GM18858 (cell line): ENCODE measurements at regions not wholly inside any gene's neighbourhood (a gene's known extent, or its start where the extent isn't known, plus 50 kb on each side); places are given as distances from the start of the nearest gene placed in this dataset.
A peak's percentile ranks its signal among the peaks of the same experiment; 100 is the strongest.
"Not testable (repeated sequence)": the region's sequence is repeated elsewhere in the genome, so short reads cannot be mapped to it uniquely, and the experiment has no call there.

Experiments
- ATAC-seq: cut with Tn5 transposase; IDR thresholded peaks from one replicate; pipeline ENCODE4 v1.9.1; 2021; ENCODE audit not compliant: unreplicated experiment

DNA sequence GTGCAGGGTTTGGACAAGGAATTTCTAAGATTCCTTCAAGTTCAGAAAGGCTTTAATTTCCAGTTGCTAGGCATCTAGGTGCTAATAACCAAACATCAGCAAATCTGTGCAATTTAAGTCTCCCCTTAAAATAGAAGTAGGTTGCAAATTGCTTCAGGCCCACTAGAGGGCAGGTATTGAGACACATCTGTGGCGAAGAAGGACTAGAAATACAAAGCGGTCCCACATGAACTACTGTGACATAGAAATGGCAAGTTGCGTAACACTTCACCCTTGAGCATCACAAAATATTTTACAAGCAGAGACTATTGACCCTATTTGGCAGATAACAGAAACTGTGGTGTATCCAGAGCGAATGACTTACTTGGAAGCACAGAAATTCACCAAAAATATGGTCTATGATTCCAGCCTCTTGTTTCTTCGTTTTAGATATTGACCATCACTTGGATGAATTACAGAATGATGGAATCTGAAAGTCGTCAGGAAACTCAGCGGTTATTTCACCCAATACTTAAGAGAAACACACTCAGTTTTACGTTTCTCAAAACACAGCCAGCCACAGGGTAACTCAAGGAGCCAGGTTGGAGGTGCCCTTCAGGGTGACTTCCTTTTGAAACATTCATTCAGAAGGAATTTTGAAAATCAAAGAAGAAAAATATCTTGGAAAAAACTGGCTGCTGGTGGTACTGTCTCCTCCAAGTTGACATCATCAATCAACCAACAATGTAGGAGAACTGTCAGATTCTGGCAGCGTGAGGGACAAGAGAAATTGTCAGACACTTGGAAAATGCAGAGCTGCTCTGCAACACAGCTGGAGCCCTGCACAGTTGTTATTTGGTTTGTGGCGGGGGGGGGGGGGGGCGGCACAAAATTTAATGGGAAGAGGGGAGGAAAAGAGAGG is 256.3 kb upstream of the MINDY3 start:
- no peak for ATAC-seq

DNA sequence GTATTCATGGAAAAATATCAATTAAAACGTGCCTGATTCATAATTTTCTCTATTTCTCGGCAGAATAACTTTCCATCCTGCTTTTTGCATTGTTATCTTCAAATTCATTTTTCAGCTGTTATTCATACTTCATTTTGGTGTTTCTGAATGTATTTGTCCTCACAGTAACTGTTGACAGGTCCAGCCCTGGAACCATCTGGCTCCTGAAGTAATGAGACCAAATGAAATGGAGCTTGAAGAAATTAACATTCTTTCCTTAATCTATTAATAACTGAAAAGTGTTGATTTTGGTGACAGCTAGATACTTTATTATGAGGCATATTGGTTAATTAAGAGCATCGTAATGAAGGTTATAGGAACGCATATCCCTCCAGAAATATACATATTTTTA is 257.0 kb upstream of the MINDY3 start:
- no peak for ATAC-seq

DNA sequence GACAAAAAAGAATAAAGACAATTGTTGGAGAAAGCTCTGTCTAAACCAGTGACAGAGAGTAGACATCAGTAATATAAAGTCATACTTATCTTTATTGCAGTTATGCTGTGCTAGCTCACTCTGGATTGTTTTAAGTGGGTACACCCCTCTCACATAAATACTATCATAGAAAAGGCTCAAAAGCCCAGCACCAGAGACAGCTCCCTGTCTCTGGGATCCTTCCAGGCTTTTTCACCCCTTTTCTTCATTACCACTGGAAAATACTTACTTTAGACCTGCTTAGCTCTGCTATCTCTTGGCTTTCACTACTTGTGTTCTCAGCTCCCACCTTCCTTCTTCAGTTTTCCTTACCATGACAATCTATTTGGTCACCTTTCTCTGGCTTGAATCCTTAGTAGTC is 259.1 kb upstream of the MINDY3 start:
- ATAC-seq = no peak

DNA sequence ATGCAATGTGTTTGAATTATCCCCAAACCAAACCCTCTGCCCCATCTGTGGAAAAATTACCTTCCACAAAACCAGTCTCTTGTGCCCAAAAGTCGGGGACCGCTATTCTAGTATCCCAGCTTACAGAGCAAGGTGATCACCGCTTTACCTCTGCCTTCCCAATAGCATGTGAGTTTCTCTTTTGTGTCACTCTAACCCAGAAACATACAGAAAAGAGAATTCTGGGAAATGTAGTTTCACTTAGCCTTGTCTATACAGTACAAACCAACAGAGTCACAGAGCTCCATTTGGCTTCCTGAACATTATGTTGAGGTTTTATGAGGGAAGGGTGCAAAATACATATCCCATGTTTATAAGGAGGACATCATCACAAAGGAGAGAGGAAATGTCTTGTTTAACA is 260.3 kb upstream of the MINDY3 start:
- ATAC-seq = no peak

DNA sequence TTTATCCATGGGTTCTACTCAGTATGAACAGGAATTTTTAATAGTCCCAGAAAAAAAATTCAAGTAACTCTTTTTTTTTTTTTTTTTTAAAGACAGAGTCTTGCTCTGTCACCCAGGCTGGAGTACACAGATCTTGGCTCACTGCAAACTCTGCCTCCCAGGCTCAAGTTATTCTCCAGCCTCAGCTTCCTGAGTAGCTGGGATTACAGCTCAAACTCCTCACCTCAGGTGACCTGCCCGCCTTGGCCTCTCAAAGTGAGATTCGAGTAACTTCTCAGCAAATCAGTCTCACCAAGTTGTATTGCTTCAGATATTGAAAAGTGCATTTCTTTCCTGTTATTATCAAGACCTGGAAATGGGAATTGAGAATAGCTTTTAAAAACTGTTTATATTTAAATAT is 281.2 kb upstream of the MINDY3 start:
- ATAC-seq = no peak

DNA sequence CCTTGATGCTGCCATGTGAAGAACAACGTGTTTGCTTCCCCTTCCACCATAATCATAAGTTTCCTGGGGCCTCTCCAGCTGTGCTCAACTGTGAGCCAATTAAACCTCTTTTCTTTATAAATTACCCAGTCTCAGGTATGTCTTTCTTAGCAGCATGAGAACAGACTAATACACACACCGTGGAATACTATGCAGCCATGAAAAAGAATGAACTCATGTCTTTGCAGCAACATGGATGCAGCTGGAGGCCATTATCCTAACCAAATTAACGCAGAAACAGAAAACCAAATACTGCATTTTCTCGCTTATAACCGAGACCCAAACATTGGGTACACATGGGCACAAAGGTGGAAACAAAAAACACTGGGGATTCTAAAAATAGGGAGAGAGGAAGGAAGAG is 286.7 kb upstream of the MINDY3 start:
- no peak for ATAC-seq

DNA sequence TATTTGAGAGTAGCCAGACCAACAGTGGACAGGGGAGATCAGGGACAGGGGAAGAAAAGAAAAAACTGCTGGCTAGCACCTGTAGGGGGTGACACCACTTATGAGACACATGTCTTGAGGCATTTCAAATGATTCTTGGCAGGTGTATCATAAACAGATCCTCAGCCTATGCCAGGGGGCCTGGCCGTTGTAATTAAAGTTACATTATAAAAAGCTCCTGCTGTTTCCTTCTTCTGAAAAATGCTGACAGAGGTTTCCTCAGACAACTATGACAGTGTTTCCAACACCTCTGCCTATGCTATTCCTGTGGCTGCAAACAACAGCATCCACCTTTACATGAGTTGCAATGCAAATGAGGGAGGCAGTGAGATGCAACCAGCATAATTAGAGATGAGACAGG is 281.0 kb upstream of the PTER start:
- ATAC-seq = no peak

DNA sequence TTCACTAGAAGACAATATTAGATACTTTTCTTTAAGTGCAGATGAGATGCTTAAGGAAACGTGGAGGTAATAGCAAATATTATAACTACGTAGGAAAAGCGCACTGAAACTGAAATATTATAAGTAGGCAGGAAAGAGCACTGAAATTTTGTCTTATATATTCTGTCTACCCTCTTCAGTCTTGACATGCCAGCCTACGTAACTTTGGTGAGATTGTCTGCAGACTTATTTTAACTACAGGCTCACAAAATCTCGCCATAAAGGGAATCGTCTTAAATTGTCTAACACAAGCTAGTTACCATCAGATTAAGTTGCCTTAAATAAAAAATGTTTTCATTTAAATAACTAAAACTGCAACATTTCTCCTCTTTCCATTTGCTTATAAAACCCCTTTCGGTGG is 280.1 kb upstream of the PTER start:
- ATAC-seq = no peak

DNA sequence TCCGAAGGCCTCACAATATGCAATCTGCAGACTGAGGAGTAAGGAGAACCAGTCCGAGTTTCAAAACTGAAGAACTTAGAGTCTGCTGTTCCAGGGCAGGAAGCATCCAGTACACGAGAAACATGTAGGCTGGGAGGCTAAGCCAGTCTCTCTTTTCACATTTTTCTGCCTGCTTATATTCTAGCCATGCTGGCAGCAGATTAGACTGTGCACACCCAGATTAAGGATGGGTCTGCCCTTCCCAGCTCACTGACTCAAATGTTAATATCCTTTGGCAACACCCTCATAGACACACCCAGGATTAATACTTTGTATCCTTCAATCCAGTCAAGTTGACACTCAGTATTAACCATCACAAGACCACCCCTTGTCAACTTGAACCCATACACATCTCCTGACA is 271.7 kb upstream of the PTER start:
- not testable (repeated sequence) for ATAC-seq

DNA sequence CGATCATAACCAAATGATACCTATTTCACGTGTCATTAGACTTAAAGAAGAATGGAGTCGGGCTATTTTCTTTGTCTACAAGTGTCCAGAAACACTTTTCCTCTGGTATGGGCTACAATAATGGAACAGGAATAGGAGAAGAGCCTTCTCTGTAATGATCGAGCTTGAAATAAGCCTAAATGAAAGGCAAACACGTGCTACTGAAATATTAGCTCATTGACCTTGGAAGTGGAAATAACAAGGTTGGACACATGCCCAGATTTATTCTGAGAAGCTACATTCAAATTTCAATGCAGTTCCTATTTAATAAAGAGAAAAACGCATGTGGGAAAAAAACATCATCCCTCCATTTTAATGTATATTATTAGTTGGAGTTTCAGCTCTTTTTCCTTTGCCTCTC is 254.7 kb upstream of the PTER start:
- no peak for ATAC-seq

DNA sequence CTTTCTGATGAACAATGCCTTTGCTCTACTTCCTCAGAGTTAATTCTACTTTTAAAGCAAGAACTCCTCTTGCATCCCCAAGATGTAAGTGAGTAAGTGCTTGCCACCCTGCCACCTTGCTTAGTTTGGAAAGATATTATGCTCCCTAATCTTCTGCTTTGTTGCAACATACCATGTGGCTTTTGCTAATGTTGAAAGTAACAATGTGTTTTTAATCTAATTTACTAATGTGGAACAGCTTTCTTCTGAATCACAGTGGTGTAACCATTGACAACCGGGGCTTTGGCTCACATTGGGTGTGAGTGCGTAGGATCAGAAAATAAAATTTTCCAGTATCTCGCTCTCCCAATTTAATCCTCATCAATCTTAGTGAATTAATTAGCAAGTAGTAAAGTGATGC is 254.1 kb upstream of the PTER start:
- ATAC-seq = no peak

DNA sequence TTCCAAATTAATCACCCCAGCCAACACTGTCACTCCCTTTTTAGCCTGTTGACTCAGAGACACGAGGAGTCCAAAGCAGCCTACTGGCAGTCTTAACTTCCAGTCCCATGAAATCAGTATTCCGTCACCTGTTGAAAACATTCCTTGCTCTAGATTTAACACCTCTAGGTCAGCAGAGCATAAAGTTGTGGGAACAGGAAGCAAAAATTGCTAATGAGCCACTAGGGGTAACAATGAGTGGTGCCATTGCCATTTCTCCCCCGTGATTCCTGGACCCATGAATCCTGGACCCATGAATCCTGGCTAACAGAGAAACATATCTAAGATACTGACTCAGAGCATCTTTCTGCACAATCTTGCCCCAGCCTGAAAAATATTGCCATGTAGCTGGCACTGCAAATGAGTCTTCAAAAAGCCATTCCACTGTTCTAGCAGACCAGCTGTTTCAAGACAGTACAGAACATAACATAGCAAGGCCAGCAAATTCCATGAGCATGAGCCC is 252.7 kb upstream of the PTER start:
- ATAC-seq = no peak

DNA sequence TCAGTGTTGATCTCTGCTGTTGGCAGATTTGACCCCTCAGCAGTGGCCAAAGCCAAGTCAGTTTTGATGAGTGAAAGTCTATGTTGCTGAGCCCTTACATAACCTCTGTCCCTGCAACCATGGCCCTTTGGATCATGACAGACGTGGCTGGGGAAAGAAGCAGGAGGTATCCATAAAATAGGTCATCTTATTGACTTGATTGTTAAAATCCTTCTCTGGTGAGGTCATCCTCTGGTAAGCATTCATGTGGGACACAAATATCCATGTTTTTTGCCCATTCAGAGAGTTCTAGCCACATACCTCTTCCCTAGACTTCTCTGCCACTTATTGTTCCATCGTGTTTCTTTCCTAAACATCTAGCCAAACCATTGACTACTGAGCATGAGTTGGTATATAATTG is 251.9 kb upstream of the PTER start:
- ATAC-seq = no peak

DNA sequence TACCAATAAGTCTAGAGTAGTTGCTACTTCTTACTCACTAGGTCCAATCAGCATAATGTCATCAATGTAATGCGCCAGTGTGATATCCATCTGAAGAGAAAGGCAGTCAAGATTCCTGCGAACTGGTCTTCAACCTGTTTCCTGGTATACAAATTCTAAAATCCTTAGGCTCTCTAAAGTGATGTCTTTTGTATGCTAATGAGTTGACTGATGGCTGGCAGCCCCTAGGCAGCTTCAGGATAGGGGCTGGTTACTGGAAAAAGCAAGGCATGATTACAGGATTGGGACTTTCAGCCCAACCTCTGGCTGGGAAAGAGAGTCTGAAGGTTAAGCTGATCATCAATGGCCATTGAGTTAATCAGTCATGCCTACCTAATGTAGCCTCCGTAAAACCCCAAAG is 250.2 kb upstream of the PTER start:
- ATAC-seq = no peak

DNA sequence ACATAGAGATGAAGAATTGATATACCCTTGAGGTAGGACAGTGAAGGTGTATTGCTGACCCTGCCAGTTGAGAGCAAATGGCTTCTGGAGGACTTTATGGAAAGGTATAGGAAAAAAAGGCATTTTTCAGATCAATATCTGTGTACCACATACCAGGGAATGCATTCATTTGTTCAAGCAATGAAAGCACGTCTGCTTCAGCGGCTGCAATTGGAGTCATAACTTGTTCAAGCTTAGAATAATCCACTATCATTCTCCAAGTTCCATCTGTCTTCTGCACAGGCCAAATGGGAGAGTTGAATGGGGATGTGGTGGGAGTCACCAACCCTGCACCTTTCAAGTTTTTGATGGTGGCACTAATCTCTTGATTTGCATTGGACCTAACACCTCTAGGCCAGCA is 249.6 kb upstream of the PTER start:
- no peak for ATAC-seq

DNA sequence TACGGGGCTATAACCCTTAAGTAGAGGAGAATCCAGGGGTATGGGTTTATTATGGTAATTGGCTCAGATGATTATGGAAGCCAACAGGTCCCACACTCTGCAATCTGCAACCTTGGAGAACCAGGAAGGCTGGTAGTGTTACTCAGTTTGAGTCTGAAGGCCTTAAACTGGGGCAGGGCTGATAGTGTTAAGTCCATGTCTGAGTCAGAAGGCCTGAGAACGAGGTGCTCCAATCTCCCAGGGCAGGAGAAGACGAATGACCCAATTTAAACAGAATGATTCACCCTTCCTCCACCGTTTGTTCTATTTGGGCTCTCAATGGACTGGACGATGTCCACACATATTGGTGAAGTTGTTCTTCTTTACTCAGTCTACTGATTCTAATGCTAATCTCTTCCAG is 244.5 kb upstream of the PTER start:
- ATAC-seq = no peak

DNA sequence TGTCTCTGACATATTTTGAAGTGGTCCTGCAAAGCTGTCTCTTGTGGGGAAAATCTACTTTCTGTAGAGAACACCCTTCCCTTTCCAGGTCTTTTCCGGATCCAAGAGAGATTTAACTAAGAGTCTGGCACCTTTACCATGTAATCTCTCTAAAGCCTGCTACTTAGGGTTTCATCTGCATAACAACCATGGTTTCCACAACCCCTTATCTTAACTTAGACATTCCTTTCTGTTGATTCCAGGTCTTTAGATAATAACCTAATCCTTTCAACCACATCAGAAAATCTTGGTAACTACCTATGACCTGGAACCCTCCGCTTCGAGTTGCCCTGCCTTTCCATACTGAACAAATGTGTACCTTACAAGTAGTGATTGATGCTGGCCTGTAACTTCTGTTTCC is 243.6 kb upstream of the PTER start:
- ATAC-seq = no peak

DNA sequence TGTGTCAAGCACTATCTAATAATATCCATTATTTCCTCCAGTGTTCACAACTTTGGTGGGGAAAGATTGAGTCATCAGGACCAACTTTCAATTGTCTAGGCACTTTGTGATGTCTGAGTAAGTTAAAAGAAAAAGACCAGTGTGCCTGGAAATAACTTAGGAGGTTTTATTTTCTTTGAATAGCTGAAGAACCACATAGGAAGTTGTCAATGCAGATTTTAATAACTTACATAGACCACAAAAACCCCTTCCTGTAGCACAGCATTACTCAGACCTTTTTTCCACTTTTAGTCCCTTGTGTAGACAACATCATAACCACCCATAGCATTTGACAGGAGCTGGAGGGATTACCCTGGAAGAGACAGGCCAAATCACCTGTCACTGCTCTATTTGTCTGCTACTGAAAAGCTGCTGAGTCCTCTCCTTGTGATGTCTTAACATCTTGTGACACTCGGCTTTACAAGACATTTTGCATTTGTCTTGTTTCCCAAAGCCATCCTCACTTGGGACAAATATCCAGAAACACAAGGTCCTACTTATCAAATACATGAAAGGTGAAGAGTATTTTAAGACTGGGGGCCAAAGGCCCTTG is 241.5 kb upstream of the PTER start:
- ATAC-seq = peak; percentile 95

DNA sequence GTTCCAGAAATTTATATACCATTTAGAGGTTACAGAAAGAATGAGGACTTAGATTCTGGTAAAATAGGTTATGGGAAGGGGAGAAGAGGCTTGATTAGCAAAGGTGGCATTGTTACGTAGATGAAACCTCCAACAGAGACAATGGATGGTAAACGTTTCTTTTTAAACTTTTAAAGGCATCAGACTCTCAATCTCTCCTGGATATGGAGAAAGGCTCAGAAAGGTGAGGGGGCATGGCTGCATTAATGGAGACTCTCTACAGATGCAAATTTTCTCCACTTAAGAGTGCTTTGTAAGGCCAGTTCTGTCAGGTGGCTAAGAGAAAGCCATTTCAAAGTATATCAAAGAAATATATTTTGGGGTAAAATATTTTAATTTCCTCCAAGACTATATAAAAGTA is 240.9 kb upstream of the PTER start:
- ATAC-seq = no peak

DNA sequence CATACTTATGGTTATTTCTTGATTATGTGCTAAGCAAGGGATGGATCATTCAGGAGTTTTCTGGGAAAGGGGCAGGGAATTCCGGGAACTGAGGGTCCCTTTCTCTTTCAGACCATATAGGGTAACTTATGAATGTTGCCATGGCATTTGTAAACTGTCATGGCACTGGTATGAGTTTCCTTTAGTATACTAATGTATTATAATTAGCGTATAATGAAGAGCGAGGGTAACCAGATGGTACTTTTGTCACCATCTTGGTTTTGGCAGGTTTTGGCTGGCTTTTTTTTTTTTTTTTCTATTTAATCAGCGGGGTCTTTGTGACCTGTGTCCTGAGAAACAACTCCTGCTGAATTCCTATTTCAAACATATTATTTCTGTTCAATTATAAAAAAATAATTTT is 237.6 kb upstream of the PTER start:
- no peak for ATAC-seq

DNA sequence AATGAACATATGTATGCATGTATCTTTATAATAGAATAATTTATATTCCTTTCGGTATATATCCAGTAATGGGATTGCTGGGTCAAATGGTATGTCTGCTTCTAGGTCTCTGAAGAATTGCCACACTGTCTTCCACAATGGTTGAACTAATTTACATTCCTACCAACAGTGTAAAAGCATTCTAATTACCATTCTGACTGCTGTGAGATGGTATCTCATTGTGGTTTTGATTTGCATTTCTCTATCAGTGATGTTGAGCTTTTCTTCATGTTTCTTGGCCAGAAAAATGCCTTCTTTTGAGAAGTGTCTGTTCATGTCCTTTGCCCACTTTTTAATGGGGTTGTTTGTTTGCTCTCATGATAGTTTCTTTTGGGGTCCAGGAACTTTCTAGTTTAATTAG is 213.2 kb upstream of the PTER start:
- ATAC-seq = not testable (repeated sequence)

DNA sequence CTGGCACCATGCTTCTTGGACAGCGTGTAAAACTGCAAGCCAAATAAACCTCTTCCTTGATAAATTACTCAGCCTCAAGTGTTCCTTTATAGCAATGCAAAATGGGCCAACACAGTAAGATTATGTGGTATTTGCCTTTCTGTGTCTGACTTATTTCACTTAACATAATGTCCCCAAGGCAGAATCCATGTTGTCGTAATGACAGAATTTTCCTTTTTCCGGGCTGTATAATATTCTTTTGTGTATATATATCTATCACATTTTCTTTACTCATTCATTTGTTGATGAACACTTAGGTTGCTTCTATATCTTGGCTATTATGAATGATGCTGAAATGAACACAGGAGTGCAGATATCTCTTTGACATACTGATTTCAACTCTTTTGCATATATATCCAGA is 209.1 kb upstream of the PTER start:
- ATAC-seq = no peak

DNA sequence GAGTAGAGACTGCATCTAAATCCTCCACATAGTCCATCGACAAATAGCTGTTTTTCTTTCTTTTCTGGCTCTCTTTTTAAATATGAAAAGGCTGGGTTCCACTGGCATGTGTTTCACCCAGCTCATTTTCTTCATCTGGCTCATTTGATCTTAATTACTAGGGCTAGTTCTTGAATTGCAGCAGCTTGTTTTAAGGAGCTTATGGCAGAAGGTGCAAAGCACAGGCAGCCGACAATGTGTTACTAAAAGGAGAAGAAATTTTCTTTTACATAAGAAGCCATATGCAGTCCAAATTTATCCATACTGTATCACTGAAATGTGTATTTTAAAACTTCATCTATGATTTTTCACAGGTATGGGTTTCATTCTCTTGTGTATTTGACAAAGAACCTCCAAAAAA is 205.6 kb upstream of the PTER start:
- ATAC-seq = no peak
